ENCODE measurements at regions not wholly inside any gene's neighbourhood (a gene's known extent, or its start where the extent isn't known, plus 50 kb on each side); places are given as distances from the start of the nearest gene placed in this dataset.

DNA sequence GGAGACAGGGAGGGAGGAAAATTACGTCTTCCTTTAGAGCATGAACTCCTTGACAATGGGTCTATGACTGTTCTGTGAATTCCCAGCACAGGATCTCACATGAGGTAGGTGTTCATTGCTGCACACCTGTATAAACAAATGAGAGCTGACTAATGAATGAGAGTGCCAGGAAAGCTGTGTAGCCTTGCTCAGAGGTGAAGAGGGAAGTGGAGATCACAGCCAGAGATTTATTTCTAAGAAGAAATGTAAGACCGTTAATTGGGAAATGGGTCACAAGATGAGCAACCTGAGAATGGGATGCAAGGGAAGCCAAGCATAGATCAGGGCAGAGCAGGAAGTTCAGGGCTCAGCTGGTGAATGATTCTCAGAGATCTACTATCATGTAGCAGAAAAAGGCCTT, 295.1 kb downstream of the CDK5RAP2 start:
- ChIA-PET POLR2A (ENCODE audit: low non-redundant PET) (no interaction called here), CTCF (no interaction called here)
- Histone ChIP-seq H3K4me3 (ENCODE audit: low read depth, low read length, poor library complexity, severe bottlenecking) (no peak overlapping the region), H3K4me1 (ENCODE audit: insufficient read depth, low read length, poor library complexity, severe bottlenecking) (no peaks in the 10 kb centered on the region), H3K27ac (ENCODE audit: low read depth, low read length, poor library complexity, severe bottlenecking) (no peak overlapping the region), H3K27me3 (replicated peaks; ENCODE audit: insufficient read depth, low read depth, low read length, poor library complexity) (peaks cover 8% of the 10 kb centered on the region), H3K9me3 (ENCODE audit: low read depth, low read length, poor library complexity, severe bottlenecking) (no peaks in the 10 kb centered on the region), H3K36me3 (ENCODE audit: insufficient read depth, low read length, poor library complexity, severe bottlenecking) (no peaks in the 10 kb centered on the region)
- BruUV-seq (replicated peaks), result no TSS peak
- TF ChIP-seq, protein P1, sequence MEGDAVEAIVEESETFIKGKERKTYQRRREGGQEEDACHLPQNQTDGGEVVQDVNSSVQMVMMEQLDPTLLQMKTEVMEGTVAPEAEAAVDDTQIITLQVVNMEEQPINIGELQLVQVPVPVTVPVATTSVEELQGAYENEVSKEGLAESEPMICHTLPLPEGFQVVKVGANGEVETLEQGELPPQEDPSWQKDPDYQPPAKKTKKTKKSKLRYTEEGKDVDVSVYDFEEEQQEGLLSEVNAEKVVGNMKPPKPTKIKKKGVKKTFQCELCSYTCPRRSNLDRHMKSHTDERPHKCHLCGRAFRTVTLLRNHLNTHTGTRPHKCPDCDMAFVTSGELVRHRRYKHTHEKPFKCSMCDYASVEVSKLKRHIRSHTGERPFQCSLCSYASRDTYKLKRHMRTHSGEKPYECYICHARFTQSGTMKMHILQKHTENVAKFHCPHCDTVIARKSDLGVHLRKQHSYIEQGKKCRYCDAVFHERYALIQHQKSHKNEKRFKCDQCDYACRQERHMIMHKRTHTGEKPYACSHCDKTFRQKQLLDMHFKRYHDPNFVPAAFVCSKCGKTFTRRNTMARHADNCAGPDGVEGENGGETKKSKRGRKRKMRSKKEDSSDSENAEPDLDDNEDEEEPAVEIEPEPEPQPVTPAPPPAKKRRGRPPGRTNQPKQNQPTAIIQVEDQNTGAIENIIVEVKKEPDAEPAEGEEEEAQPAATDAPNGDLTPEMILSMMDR (conservative IDR thresholded peaks at IDR 0.05; ENCODE audit: low read depth, low read length), result no peak
- no peak for TF ChIP-seq EZH2 (IDR thresholded peaks at IDR 0.05; ENCODE audit: borderline replicate concordance, low read depth, low read length, poor library complexity, severe bottlenecking)
- intact Hi-C loops (cut with micrococcal nuclease; ENCODE audit: unreplicated experiment), result no loop called here
- DNase-seq (ENCODE audit: low spot score), result no peak

DNA sequence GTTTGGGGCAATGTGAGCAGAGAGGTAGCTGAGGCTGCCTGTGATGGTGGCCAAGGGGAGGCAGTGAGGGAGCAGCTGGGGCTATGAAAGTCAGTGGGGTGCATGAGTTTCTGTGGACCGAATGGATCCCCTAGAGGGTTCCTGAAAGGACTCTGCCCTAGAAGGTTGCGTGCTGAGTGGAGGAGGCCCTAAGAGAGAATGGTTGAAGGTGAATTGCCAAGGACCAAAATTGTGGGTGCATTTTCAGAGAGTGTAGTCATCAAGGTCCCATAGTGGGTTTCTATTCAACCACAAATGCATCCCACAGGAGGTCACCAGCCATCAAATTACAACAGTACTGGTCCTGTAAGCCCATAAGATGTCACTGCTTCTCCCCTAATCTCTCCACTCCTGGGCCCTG, 298.3 kb downstream of the CDK5RAP2 start:
- TF ChIP-seq, protein P1 (conservative IDR thresholded peaks at IDR 0.05; ENCODE audit: low read depth, low read length), result no peak
- TF ChIP-seq EZH2 (IDR thresholded peaks at IDR 0.05; ENCODE audit: borderline replicate concordance, low read depth, low read length, poor library complexity, severe bottlenecking), result no peak
- CTCF ChIA-PET, result no interaction called here
- no peak for DNase-seq (ENCODE audit: low spot score)
- H3K4me3 ChIP-seq (ENCODE audit: low read depth, low read length, poor library complexity, severe bottlenecking), result no peak overlapping the region
- no peaks in the 10 kb centered on the region for H3K4me1 ChIP-seq (ENCODE audit: insufficient read depth, low read length, poor library complexity, severe bottlenecking)
- H3K27me3 ChIP-seq (replicated peaks; ENCODE audit: insufficient read depth, low read depth, low read length, poor library complexity), result peaks cover 8% of the 10 kb centered on the region
- H3K36me3 ChIP-seq (ENCODE audit: insufficient read depth, low read length, poor library complexity, severe bottlenecking), result no peaks in the 10 kb centered on the region
- POLR2A ChIA-PET (ENCODE audit: low non-redundant PET), result no interaction called here
- no peak overlapping the region for H3K27ac ChIP-seq (ENCODE audit: low read depth, low read length, poor library complexity, severe bottlenecking)
- intact Hi-C loops (cut with micrococcal nuclease; ENCODE audit: unreplicated experiment), result no loop called here
- BruUV-seq (replicated peaks), result no TSS peak
- no peaks in the 10 kb centered on the region for H3K9me3 ChIP-seq (ENCODE audit: low read depth, low read length, poor library complexity, severe bottlenecking)

DNA sequence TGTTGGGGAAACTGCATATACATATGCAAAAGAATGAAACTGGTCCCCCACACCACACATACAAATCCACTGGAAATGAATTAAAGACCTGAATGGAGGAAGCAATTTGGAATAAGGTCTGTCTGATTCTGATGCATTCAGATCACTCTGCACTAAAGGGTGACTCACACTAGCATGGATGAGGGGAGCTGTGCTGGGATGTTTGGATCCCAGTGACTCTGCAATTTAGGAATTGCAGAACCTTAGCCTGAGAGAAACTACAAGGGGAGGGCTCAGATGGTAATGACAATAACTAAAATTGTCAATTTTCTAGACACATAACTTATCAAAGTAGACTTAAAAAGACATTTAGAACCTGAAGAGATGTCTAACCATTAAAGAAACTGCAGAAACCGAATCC, 312.0 kb downstream of the CDK5RAP2 start:
- POLR2A ChIA-PET (ENCODE audit: low non-redundant PET), result no interaction called here
- DNase-seq (ENCODE audit: low spot score), result no peak
- Histone ChIP-seq H3K36me3 (ENCODE audit: insufficient read depth, low read length, poor library complexity, severe bottlenecking) (no peaks in the 10 kb centered on the region), H3K4me3 (ENCODE audit: low read depth, low read length, poor library complexity, severe bottlenecking) (no peak overlapping the region), H3K9me3 (ENCODE audit: low read depth, low read length, poor library complexity, severe bottlenecking) (no peaks in the 10 kb centered on the region), H3K27ac (ENCODE audit: low read depth, low read length, poor library complexity, severe bottlenecking) (no peak overlapping the region), H3K27me3 (replicated peaks; ENCODE audit: insufficient read depth, low read depth, low read length, poor library complexity) (peaks cover 23% of the 10 kb centered on the region), H3K4me1 (ENCODE audit: insufficient read depth, low read length, poor library complexity, severe bottlenecking) (no peaks in the 10 kb centered on the region)
- CTCF ChIA-PET, result no interaction called here
- intact Hi-C loops (cut with micrococcal nuclease; ENCODE audit: unreplicated experiment), result no loop called here
- TF ChIP-seq, protein P1 (conservative IDR thresholded peaks at IDR 0.05; ENCODE audit: low read depth, low read length), result no peak
- BruUV-seq (replicated peaks), result no TSS peak
